Activated CD4-positive, alpha-beta T cell treated with anti-CD3 and anti-CD28 coated beads, Interleukin-2, amount 10 ng/mL, durations not matched to agents 7 days and 5 days (primary cell): ENCODE measurements at regions not wholly inside any gene's neighbourhood (a gene's known extent, or its start where the extent isn't known, plus 50 kb on each side); places are given as distances from the start of the nearest gene placed in this dataset.

Experiments used
- CTCF ChIA-PET: fragments of 350-600 bp; sonication (Branson Sonifier 250); formaldehyde crosslinking; loops from one replicate; lab custom pipeline; 2021; ENCODE audit warnings: antibody characterized with exemption; lab: Charles Lee
- POLR2A ChIA-PET: fragments of 350-600 bp; sonication (Branson Sonifier 250); formaldehyde crosslinking; loops from one replicate; lab custom pipeline; 2021; ENCODE audit warnings: antibody characterized with exemption; lab: Charles Lee
- DNase-seq: peaks from one replicate; pipeline ENCODE4 v3.0.0-alpha.2; 2020
- H3K27ac Mint-ChIP-seq: one replicate; pipeline ENCODE4 v1.8.0; 2021; ENCODE audit warnings: mild to moderate bottlenecking, moderate library complexity, mixed read lengths
- H3K27me3 Mint-ChIP-seq: one replicate; pipeline ENCODE4 v1.8.0; 2021; ENCODE audit warnings: mixed read lengths
- H3K36me3 Mint-ChIP-seq: one replicate; pipeline ENCODE4 v1.8.0; 2021; ENCODE audit warnings: low read depth, mixed read lengths
- H3K4me1 Mint-ChIP-seq: one replicate; pipeline ENCODE4 v1.8.0; 2021; ENCODE audit warnings: mixed read lengths
- H3K4me3 Mint-ChIP-seq: one replicate; pipeline ENCODE4 v1.8.0; 2021; ENCODE audit warnings: mild to moderate bottlenecking, moderate library complexity, mixed read lengths
- H3K9me3 Mint-ChIP-seq: one replicate; pipeline ENCODE4 v1.8.0; 2021; ENCODE audit warnings: mixed read lengths

DNA sequence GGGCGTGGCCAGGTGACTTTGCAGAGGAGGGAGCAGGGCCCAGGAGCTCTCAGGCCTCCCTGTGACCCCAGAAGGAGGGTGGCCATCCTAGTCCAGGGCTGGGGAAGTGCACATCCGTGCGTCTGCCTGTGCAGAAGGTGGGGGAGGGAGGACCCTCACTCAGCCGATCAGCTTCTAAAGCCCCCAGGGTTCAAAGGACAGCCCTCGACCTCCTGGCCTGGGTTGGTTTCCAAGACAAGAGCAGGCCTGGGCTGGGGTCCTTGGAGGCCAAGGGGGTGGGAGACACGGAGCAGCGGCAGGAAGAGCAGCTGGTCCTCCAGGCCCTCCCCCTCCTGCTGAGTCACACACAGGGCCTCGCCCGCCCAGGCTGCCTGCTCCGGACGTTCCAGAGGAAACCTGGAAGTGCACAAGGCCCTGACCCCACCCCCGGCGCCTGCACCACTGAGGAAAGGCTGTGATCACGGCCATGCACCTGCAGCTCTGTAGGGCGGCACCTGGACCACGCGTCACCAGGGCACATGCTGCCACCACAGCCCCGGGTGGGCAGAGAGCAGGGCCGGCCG is 67.1 kb upstream of the ZNF469 start:
- no peaks in the 10 kb centered on the region for H3K36me3 Mint-ChIP-seq
- H3K27me3 Mint-ChIP-seq = peaks cover 7% of the 10 kb centered on the region
- no peak overlapping the region for H3K27ac Mint-ChIP-seq
- H3K9me3 Mint-ChIP-seq = peaks cover 8% of the 10 kb centered on the region
- POLR2A ChIA-PET = no interaction called here
- CTCF ChIA-PET = no interaction called here
- no peak for DNase-seq
- no peaks in the 10 kb centered on the region for H3K4me1 Mint-ChIP-seq
- no peak overlapping the region for H3K4me3 Mint-ChIP-seq

GRCh38 chr16:88316151-88316550 is 66.6 kb upstream of the ZNF469 start:
- H3K36me3 Mint-ChIP-seq = no peaks in the 10 kb centered on the region
- H3K4me1 Mint-ChIP-seq = no peaks in the 10 kb centered on the region
- CTCF ChIA-PET = no interaction called here
- H3K27ac Mint-ChIP-seq = no peak overlapping the region
- H3K4me3 Mint-ChIP-seq = no peak overlapping the region
- POLR2A ChIA-PET = no interaction called here
- peaks cover 8% of the 10 kb centered on the region for H3K9me3 Mint-ChIP-seq
- peaks cover 7% of the 10 kb centered on the region for H3K27me3 Mint-ChIP-seq
- DNase-seq = no peak

- POLR2A ChIA-PET = no interaction called here
- no peaks in the 10 kb centered on the region for H3K4me1 Mint-ChIP-seq
- no peak overlapping the region for H3K27ac Mint-ChIP-seq
- CTCF ChIA-PET = no interaction called here
- H3K4me3 Mint-ChIP-seq = no peak overlapping the region
- peaks cover 5% of the 10 kb centered on the region for H3K9me3 Mint-ChIP-seq
- no peaks in the 10 kb centered on the region for H3K36me3 Mint-ChIP-seq
- H3K27me3 Mint-ChIP-seq = peaks cover 7% of the 10 kb centered on the region
- DNase-seq = no peak
Measured at GRCh38 chr16:88316941-88317612, 65.7 kb upstream of the ZNF469 start.

- no peak for DNase-seq
- ChIA-PET POLR2A (no interaction called here), CTCF (no interaction called here)
- H3K27me3 Mint-ChIP-seq = peaks cover 4% of the 10 kb centered on the region
- H3K36me3 Mint-ChIP-seq = no peaks in the 10 kb centered on the region
- peaks cover under 1% of the 10 kb centered on the region for H3K9me3 Mint-ChIP-seq
- H3K27ac Mint-ChIP-seq = no peak overlapping the region
- H3K4me3 Mint-ChIP-seq = no peak overlapping the region
- H3K4me1 Mint-ChIP-seq = no peaks in the 10 kb centered on the region
Measured at GRCh38 chr16:88317613-88317965, 65.2 kb upstream of the ZNF469 start.

- Mint-ChIP-seq H3K4me1 (no peaks in the 10 kb centered on the region), H3K27ac (no peak overlapping the region), H3K27me3 (peaks cover 3% of the 10 kb centered on the region), H3K9me3 (no peaks in the 10 kb centered on the region), H3K4me3 (no peak overlapping the region), H3K36me3 (no peaks in the 10 kb centered on the region)
- ChIA-PET CTCF (no interaction called here), POLR2A (no interaction called here)
- DNase-seq = no peak
Measured at GRCh38 chr16:88318051-88318450, 64.7 kb upstream of the ZNF469 start.

DNA sequence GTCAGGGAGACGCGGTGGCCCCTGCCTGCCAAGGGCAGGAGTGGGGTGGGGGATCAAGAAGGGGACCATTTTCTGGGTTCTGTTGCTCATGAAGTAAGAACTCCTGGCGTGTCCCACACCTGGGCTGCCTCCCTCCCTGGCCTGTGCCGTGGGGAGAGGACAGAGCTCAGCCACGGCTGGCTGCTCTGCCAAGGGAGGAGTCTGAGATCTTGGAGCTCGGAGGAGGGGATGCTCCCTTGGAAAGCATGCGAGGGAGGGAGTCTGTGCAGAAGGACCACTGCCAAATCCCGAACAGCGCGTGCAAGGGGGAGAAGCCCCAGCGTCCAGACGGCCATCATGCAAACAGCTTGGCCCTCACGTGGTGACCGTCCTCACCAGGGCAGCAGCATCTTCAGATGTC is 64.2 kb upstream of the ZNF469 start:
- DNase-seq = no peak
- POLR2A ChIA-PET = no interaction called here
- CTCF ChIA-PET = no interaction called here
- Mint-ChIP-seq H3K27ac (no peak overlapping the region), H3K27me3 (peaks cover under 1% of the 10 kb centered on the region), H3K9me3 (no peaks in the 10 kb centered on the region), H3K4me3 (no peak overlapping the region), H3K36me3 (no peaks in the 10 kb centered on the region), H3K4me1 (no peaks in the 10 kb centered on the region)

DNA sequence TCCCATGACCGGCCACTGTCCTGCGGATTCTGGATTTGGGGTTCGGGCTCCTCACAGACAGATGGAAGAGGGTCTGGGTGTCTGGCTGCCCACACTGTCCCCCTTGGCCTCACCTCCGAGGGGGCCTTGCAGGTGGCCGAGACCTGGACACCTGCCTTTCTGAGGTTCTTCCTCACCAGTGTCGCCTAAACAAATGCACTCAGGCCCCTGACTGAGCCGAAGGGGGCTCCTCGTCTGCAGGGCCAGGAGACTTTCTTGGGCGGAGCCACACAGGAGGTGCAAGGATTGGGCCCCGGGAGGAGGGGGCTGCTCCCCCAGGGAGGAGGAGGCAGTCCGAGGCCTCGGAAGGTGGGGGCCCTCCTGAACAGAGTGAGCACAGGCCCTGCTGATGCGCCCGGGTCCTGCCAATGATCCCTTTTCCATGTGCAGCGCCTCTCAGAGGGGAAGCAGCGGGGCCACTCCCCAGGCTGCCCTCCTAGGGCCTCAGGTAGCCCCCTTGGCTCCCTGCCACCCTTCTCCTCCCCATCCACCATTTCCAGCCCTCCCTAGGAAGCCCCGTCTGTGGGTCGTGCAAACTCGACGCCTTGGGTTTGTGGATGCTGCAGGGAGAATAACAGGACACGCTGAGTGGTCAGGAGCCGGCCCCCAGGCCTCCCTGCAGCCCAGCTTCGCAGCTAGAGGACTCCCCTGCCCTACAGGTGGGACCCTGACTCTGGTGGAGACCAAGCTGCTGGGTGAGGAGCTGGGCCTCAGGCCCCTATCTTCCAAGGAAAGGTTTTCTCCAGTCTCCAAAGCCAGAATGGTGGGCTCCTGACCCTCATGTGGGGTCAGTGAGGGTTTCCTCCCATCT is 63.4 kb upstream of the ZNF469 start:
- CTCF ChIA-PET = no interaction called here

GRCh38 chr16:88320947-88321634 is 61.7 kb upstream of the ZNF469 start:
- Mint-ChIP-seq H3K36me3 (no peaks in the 10 kb centered on the region), H3K27me3 (no peaks in the 10 kb centered on the region), H3K9me3 (no peaks in the 10 kb centered on the region), H3K27ac (no peak overlapping the region), H3K4me3 (no peak overlapping the region), H3K4me1 (no peaks in the 10 kb centered on the region)
- no peak for DNase-seq
- ChIA-PET POLR2A (no interaction called here), CTCF (no interaction called here)

More for the DNA sequence above, 63.4 kb upstream of the ZNF469 start:
- Mint-ChIP-seq H3K36me3 (no peaks in the 10 kb centered on the region), H3K4me3 (no peak overlapping the region), H3K9me3 (no peaks in the 10 kb centered on the region), H3K27me3 (no peaks in the 10 kb centered on the region), H3K4me1 (no peaks in the 10 kb centered on the region), H3K27ac (no peak overlapping the region)
- POLR2A ChIA-PET = no interaction called here
- no peak for DNase-seq

GRCh38 chr16:88321635-88322499 is 60.9 kb upstream of the ZNF469 start:
- no peaks in the 10 kb centered on the region for H3K9me3 Mint-ChIP-seq
- H3K4me3 Mint-ChIP-seq = no peak overlapping the region
- H3K36me3 Mint-ChIP-seq = no peaks in the 10 kb centered on the region
- H3K4me1 Mint-ChIP-seq = no peaks in the 10 kb centered on the region
- no peak for DNase-seq
- H3K27ac Mint-ChIP-seq = no peak overlapping the region
- ChIA-PET POLR2A (no interaction called here), CTCF (no interaction called here)
- no peaks in the 10 kb centered on the region for H3K27me3 Mint-ChIP-seq

GRCh38 chr16:88322500-88322970 is 60.2 kb upstream of the ZNF469 start:
- Mint-ChIP-seq H3K27me3 (no peaks in the 10 kb centered on the region), H3K36me3 (no peaks in the 10 kb centered on the region), H3K4me1 (no peaks in the 10 kb centered on the region), H3K9me3 (no peaks in the 10 kb centered on the region), H3K4me3 (no peak overlapping the region), H3K27ac (no peak overlapping the region)
- POLR2A ChIA-PET = no interaction called here
- CTCF ChIA-PET = no interaction called here
- DNase-seq = no peak

- Mint-ChIP-seq H3K36me3 (no peaks in the 10 kb centered on the region), H3K27ac (no peak overlapping the region), H3K4me3 (no peak overlapping the region), H3K27me3 (no peaks in the 10 kb centered on the region), H3K4me1 (no peaks in the 10 kb centered on the region), H3K9me3 (no peaks in the 10 kb centered on the region)
- no peak for DNase-seq
- ChIA-PET CTCF (no interaction called here), POLR2A (no interaction called here)
Measured at GRCh38 chr16:88323041-88323440, 59.7 kb upstream of the ZNF469 start.

DNA sequence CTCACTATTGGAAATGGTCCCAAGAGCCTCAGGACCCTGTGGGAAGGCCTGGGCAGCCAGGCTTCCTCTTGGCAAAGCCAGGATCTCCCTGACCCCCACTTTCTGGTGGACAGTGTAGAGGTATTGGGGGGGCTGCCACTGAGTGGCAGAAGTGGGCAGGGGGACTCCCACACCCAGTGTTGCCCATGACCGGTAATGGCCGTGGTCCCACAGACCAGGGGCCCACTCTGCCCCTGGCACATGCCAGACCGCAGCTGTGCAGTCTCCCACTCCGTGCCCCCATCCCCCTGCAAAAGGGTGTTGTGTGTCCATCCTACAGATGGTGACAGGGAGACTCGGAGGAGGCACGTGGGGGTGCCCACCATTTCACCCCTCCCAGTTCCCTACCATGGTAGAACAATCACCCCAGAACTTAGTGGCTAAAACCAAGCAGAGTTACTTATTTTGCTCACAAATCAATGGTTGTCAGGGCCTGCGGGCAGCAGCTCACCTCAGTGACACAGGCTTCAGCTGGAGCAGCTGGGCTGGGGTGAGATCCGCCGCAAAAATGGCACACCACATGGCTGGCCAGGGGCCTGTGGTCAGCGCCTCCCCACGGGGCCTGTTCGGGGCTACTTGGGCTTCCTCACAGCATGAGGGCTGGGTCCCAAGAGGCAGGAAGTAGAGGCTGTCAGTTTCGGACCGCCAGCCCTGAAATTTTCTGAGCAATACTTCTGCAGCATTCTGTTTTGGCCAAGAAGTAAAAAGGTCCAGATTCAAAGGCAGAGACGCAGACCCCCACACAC is 59.0 kb upstream of the ZNF469 start:
- DNase-seq = no peak
- Mint-ChIP-seq H3K36me3 (no peaks in the 10 kb centered on the region), H3K9me3 (no peaks in the 10 kb centered on the region), H3K4me1 (no peaks in the 10 kb centered on the region), H3K27me3 (no peaks in the 10 kb centered on the region), H3K4me3 (no peak overlapping the region), H3K27ac (no peak overlapping the region)
- CTCF ChIA-PET = no interaction called here
- POLR2A ChIA-PET = no interaction called here
